C4-2B (cell line): ENCODE measurements at regions not wholly inside any gene's neighbourhood (a gene's known extent, or its start where the extent isn't known, plus 50 kb on each side); places are given as distances from the start of the nearest gene placed in this dataset.

Experiments
- CTCF ChIP-seq: fragments of 450-650 bp; conservative IDR thresholded peaks from 2 replicates; pipeline ENCODE4 v1.5.1; 2017; ENCODE audit warnings: mild to moderate bottlenecking
- ZFX ChIP-seq: fragments of 450-650 bp; IDR thresholded peaks from 2 replicates; pipeline ENCODE4 v1.6.1; 2017

- TF ChIP-seq CTCF (no peak), ZFX (no peak)
These were observed 911.5 kb downstream of the GLUD2 start for GRCh38 chrX:121958886-121959285.
